Osteocyte (in vitro differentiated cells): ENCODE measurements at regions not wholly inside any gene's neighbourhood (a gene's known extent, or its start where the extent isn't known, plus 50 kb on each side); places are given as distances from the start of the nearest gene placed in this dataset.

ENCODE experiments used
- DNase-seq: peaks from one replicate; pipeline ENCODE4 v3.0.0; 2021; ENCODE audit warnings: mixed read lengths; ENCODE audit not compliant: unreplicated experiment; ENCODE audit errors: extremely low spot score
- H3K27ac Mint-ChIP-seq: one replicate; pipeline ENCODE4 v1.8.0; 2021; ENCODE audit warnings: mild to moderate bottlenecking, mixed read lengths; ENCODE audit not compliant: unreplicated experiment
- H3K27me3 Mint-ChIP-seq: one replicate; pipeline ENCODE4 v1.8.0; 2021; ENCODE audit warnings: mixed read lengths; ENCODE audit not compliant: unreplicated experiment
- H3K36me3 Mint-ChIP-seq: one replicate; pipeline ENCODE4 v1.8.0; 2021; ENCODE audit warnings: mixed read lengths; ENCODE audit not compliant: unreplicated experiment
- H3K4me1 Mint-ChIP-seq: one replicate; pipeline ENCODE4 v1.8.0; 2021; ENCODE audit warnings: mixed read lengths; ENCODE audit not compliant: unreplicated experiment
- H3K4me3 Mint-ChIP-seq: one replicate; pipeline ENCODE4 v1.8.0; 2021; ENCODE audit warnings: mild to moderate bottlenecking, moderate library complexity, mixed read lengths; ENCODE audit not compliant: unreplicated experiment
- H3K9me3 Mint-ChIP-seq: one replicate; pipeline ENCODE4 v1.8.0; 2021; ENCODE audit warnings: mixed read lengths; ENCODE audit not compliant: unreplicated experiment
- TF ChIP-seq, protein P1 (sequence below): fragments of 200-600 bp; sonication (generic); IDR thresholded peaks from 2 replicates; pipeline ENCODE4 v1.5.0; 2021; ENCODE audit warnings: antibody characterized with exemption, mild to moderate bottlenecking, moderate library complexity

- H3K36me3 Mint-ChIP-seq, result no peaks in the 10 kb centered on the region
- TF ChIP-seq, protein P1, sequence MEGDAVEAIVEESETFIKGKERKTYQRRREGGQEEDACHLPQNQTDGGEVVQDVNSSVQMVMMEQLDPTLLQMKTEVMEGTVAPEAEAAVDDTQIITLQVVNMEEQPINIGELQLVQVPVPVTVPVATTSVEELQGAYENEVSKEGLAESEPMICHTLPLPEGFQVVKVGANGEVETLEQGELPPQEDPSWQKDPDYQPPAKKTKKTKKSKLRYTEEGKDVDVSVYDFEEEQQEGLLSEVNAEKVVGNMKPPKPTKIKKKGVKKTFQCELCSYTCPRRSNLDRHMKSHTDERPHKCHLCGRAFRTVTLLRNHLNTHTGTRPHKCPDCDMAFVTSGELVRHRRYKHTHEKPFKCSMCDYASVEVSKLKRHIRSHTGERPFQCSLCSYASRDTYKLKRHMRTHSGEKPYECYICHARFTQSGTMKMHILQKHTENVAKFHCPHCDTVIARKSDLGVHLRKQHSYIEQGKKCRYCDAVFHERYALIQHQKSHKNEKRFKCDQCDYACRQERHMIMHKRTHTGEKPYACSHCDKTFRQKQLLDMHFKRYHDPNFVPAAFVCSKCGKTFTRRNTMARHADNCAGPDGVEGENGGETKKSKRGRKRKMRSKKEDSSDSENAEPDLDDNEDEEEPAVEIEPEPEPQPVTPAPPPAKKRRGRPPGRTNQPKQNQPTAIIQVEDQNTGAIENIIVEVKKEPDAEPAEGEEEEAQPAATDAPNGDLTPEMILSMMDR, result no peak
- no peaks in the 10 kb centered on the region for H3K27me3 Mint-ChIP-seq
- H3K4me3 Mint-ChIP-seq, result no peak overlapping the region
- peak overlapping the region; percentile 29 for H3K27ac Mint-ChIP-seq
- no peak for DNase-seq
- no peaks in the 10 kb centered on the region for H3K9me3 Mint-ChIP-seq
- H3K4me1 Mint-ChIP-seq, result peaks cover 36% of the 10 kb centered on the region
Measured at GRCh38 chr20:53660078-53660909, 66.7 kb upstream of the ZNF217 start.

DNA sequence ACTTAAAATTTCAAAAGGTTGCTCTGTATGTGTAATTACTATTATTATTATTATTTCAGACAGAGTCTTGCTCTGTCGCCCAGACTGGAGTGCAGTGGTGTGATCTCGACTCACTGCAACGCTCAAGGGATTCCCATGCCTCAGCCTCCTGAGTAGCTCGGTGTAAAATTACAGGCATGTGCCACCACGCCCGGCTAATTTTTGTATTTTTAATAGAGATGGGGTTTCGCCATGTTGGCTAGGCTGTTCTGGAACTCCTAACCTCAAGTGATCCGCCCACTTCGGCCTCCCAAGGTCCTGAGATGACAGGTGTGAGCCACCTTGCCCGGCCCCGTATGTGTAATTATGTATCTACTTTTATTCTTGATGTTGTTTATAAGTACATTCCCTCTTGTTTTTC, 65.3 kb upstream of the ZNF217 start:
- H3K4me1 Mint-ChIP-seq, result peaks cover 37% of the 10 kb centered on the region
- no peak overlapping the region for H3K4me3 Mint-ChIP-seq
- no peaks in the 10 kb centered on the region for H3K9me3 Mint-ChIP-seq
- no peaks in the 10 kb centered on the region for H3K27me3 Mint-ChIP-seq
- no peak for DNase-seq
- H3K27ac Mint-ChIP-seq, result no peak overlapping the region
- TF ChIP-seq, protein P1, result no peak
- no peaks in the 10 kb centered on the region for H3K36me3 Mint-ChIP-seq

- TF ChIP-seq, protein P1, result no peak
- DNase-seq, result no peak
- no peaks in the 10 kb centered on the region for H3K9me3 Mint-ChIP-seq
- H3K4me1 Mint-ChIP-seq, result peaks cover 37% of the 10 kb centered on the region
- no peak overlapping the region for H3K4me3 Mint-ChIP-seq
- no peak overlapping the region for H3K27ac Mint-ChIP-seq
- H3K27me3 Mint-ChIP-seq, result no peaks in the 10 kb centered on the region
- no peaks in the 10 kb centered on the region for H3K36me3 Mint-ChIP-seq
Measured at GRCh38 chr20:53658322-53658721, 64.7 kb upstream of the ZNF217 start.

DNA sequence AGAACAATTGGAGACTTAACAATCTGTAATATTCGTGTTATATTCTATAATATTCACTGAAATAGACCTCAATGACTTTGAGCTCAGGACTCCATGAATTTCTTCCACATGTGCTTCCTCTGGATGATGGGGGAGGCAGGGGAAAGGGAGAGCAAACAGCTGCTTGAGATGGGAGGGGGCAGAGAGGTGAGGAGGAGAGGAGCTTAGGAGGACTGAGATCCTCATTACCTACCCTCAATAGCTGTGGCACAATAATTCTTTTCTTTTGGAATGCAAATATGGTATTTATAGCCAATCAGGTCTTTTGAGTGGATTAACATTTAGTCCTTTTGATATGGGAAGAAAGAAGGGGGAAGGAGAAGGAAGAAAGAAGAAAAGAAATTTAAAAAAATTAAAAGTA, 64.1 kb upstream of the ZNF217 start:
- no peaks in the 10 kb centered on the region for H3K27me3 Mint-ChIP-seq
- DNase-seq, result no peak
- H3K4me3 Mint-ChIP-seq, result no peak overlapping the region
- no peak overlapping the region for H3K27ac Mint-ChIP-seq
- H3K9me3 Mint-ChIP-seq, result no peaks in the 10 kb centered on the region
- no peaks in the 10 kb centered on the region for H3K36me3 Mint-ChIP-seq
- TF ChIP-seq, protein P1, result no peak
- H3K4me1 Mint-ChIP-seq, result peaks cover 40% of the 10 kb centered on the region

- TF ChIP-seq, protein P1, result no peak
- Mint-ChIP-seq H3K4me1 (peaks cover 45% of the 10 kb centered on the region), H3K27me3 (no peaks in the 10 kb centered on the region), H3K4me3 (no peak overlapping the region), H3K27ac (no peak overlapping the region), H3K9me3 (no peaks in the 10 kb centered on the region), H3K36me3 (no peaks in the 10 kb centered on the region)
- no peak for DNase-seq
Measured at GRCh38 chr20:53657279-53657678, 63.6 kb upstream of the ZNF217 start.
